ENCODE measurements at regions not wholly inside any gene's neighbourhood (a gene's known extent, or its start where the extent isn't known, plus 50 kb on each side); places are given as distances from the start of the nearest gene placed in this dataset.
"Not testable (repeated sequence)": the region's sequence is repeated elsewhere in the genome, so short reads cannot be mapped to it uniquely, and the experiment has no call there.

- Mint-ChIP-seq H3K27me3 (ENCODE audit: low read depth) (no peaks in the 10 kb centered on the region), H3K9me3 (ENCODE audit: low read depth) (peaks cover 12% of the 10 kb centered on the region), H3K36me3 (ENCODE audit: low read depth) (no peaks in the 10 kb centered on the region), H3K27ac (ENCODE audit: unreplicated experiment) (no peak overlapping the region), H3K4me1 (ENCODE audit: low read depth) (no peaks in the 10 kb centered on the region), H3K4me3 (ENCODE audit: unreplicated experiment) (no peak overlapping the region)
- TF ChIP-seq CTCF (IDR thresholded peaks at IDR 0.05): no peak
- DNase-seq (ENCODE audit: low spot score): no peak
These were observed 468.3 kb downstream of the PDZRN4 start for GRCh38 chr12:41656454-41656853.

GRCh38 chr12:41653386-41654326, 465.5 kb downstream of the PDZRN4 start:
- Mint-ChIP-seq H3K4me1 (ENCODE audit: low read depth) (no peaks in the 10 kb centered on the region), H3K4me3 (ENCODE audit: unreplicated experiment) (no peak overlapping the region), H3K27me3 (ENCODE audit: low read depth) (no peaks in the 10 kb centered on the region), H3K27ac (ENCODE audit: unreplicated experiment) (no peak overlapping the region), H3K36me3 (ENCODE audit: low read depth) (no peaks in the 10 kb centered on the region), H3K9me3 (ENCODE audit: low read depth) (peaks cover 8% of the 10 kb centered on the region)
- DNase-seq (ENCODE audit: low spot score): no peak
- TF ChIP-seq CTCF (IDR thresholded peaks at IDR 0.05): no peak

GRCh38 chr12:41652981-41653380, 464.9 kb downstream of the PDZRN4 start:
- Mint-ChIP-seq H3K27me3 (ENCODE audit: low read depth) (no peaks in the 10 kb centered on the region), H3K4me1 (ENCODE audit: low read depth) (no peaks in the 10 kb centered on the region), H3K9me3 (ENCODE audit: low read depth) (peaks cover 8% of the 10 kb centered on the region), H3K27ac (ENCODE audit: unreplicated experiment) (no peak overlapping the region), H3K36me3 (ENCODE audit: low read depth) (no peaks in the 10 kb centered on the region), H3K4me3 (ENCODE audit: unreplicated experiment) (no peak overlapping the region)
- no peak for TF ChIP-seq CTCF (IDR thresholded peaks at IDR 0.05)
- no peak for DNase-seq (ENCODE audit: low spot score)

GRCh38 chr12:41645624-41646023, 457.5 kb downstream of the PDZRN4 start:
- Mint-ChIP-seq H3K9me3 (ENCODE audit: low read depth) (no peaks in the 10 kb centered on the region), H3K27me3 (ENCODE audit: low read depth) (no peaks in the 10 kb centered on the region), H3K27ac (ENCODE audit: unreplicated experiment) (no peak overlapping the region), H3K36me3 (ENCODE audit: low read depth) (no peaks in the 10 kb centered on the region), H3K4me3 (ENCODE audit: unreplicated experiment) (no peak overlapping the region), H3K4me1 (ENCODE audit: low read depth) (no peaks in the 10 kb centered on the region)
- no peak for DNase-seq (ENCODE audit: low spot score)
- no peak for TF ChIP-seq CTCF (IDR thresholded peaks at IDR 0.05)

- not testable (repeated sequence) for H3K27ac Mint-ChIP-seq (ENCODE audit: unreplicated experiment); H3K27me3 Mint-ChIP-seq (ENCODE audit: low read depth)
These were observed 454.7 kb downstream of the PDZRN4 start for GRCh38 chr12:41642808-41643207.

GRCh38 chr12:41636653-41637052, 448.5 kb downstream of the PDZRN4 start:
- no peak overlapping the region for H3K27ac Mint-ChIP-seq (ENCODE audit: unreplicated experiment)
- H3K4me1 Mint-ChIP-seq (ENCODE audit: low read depth): no peaks in the 10 kb centered on the region
- TF ChIP-seq CTCF (IDR thresholded peaks at IDR 0.05): no peak
- no peaks in the 10 kb centered on the region for H3K27me3 Mint-ChIP-seq (ENCODE audit: low read depth)
- H3K4me3 Mint-ChIP-seq (ENCODE audit: unreplicated experiment): no peak overlapping the region
- H3K36me3 Mint-ChIP-seq (ENCODE audit: low read depth): no peaks in the 10 kb centered on the region
- no peak for DNase-seq (ENCODE audit: low spot score)
- H3K9me3 Mint-ChIP-seq (ENCODE audit: low read depth): peaks cover 14% of the 10 kb centered on the region

More at GRCh38 chr12:41642808-41643207, 454.7 kb downstream of the PDZRN4 start:
- not testable (repeated sequence) for H3K9me3 Mint-ChIP-seq (ENCODE audit: low read depth); DNase-seq (ENCODE audit: low spot score); H3K4me1 Mint-ChIP-seq (ENCODE audit: low read depth); H3K4me3 Mint-ChIP-seq (ENCODE audit: unreplicated experiment); H3K36me3 Mint-ChIP-seq (ENCODE audit: low read depth)

Data from chondrocyte (in vitro differentiated cells).